ENCODE measurements at regions not wholly inside any gene's neighbourhood (a gene's known extent, or its start where the extent isn't known, plus 50 kb on each side); places are given as distances from the start of the nearest gene placed in this dataset.

GRCh38 chr6:145051661-145052060 lies 683.7 kb downstream of the EPM2A start:
- H2BK15ac ChIP-seq (ENCODE audit: low read depth, low read length): no peak overlapping the region
- no peak overlapping the region for H3T11ph ChIP-seq (ENCODE audit: low read length)
- Mint-ChIP-seq H3K4me1 (0 out of 4 replicates have a peak, but pooled peaks cover 0 to 3% of the 10 kb centered on the region in 2 experiments), H3K9me3 (no peaks in the 10 kb centered on the region), H3K36me3 (ENCODE audit: insufficient read depth in 1 of 3, low read depth in 3 of 3) (no peaks in the 10 kb centered on the region; a peak in 1 of 7 replicates), H3K27ac (no peak overlapping the region; a peak in 1 of 7 replicates), H3K27me3 (ENCODE audit: low read depth) (no peaks in the 10 kb centered on the region), H3K4me3 (no peak overlapping the region)
- H3K23me2 ChIP-seq (ENCODE audit: insufficient read length, low read depth, low read length, poor library complexity, severe bottlenecking): no peaks in the 10 kb centered on the region
- no peak overlapping the region for H3K56ac ChIP-seq (ENCODE audit: insufficient read length, low read depth, low read length)
- no peaks in the 10 kb centered on the region for H3K9me3 ChIP-seq (ENCODE audit: control insufficient read depth, low read depth, low read length)
- no peak overlapping the region for H3K14ac ChIP-seq (ENCODE audit: insufficient read depth, low read length)
- H3K4ac ChIP-seq (ENCODE audit: low read depth, low read length): no peak overlapping the region
- no peak overlapping the region for H2BK5ac ChIP-seq (ENCODE audit: insufficient read length, low read length)
- H2BK12ac ChIP-seq (ENCODE audit: insufficient read length, low read depth, low read length): no peak overlapping the region
- H2AK5ac ChIP-seq (ENCODE audit: insufficient read length, low read length): no peak overlapping the region
- no peak overlapping the region for H2BK120ac ChIP-seq (ENCODE audit: low read depth, low read length, poor library complexity, severe bottlenecking)
- no peak overlapping the region for H3K18ac ChIP-seq (ENCODE audit: insufficient read length, low read depth, low read length)
- no peak overlapping the region for H3K4me2 ChIP-seq (ENCODE audit: insufficient read depth, insufficient read length, low read length)
- H3K27ac ChIP-seq (ENCODE audit: insufficient read length, low read depth, low read length): no peak overlapping the region
- no peaks in the 10 kb centered on the region for H3K4me1 ChIP-seq (ENCODE audit: insufficient read depth, low read length)
- no peaks in the 10 kb centered on the region for H4K20me1 ChIP-seq (ENCODE audit: control insufficient read depth, insufficient read depth, insufficient read length)
- no peaks in the 10 kb centered on the region for H3K79me2 ChIP-seq (ENCODE audit: insufficient read depth, low read length)
- no peak overlapping the region for H4K91ac ChIP-seq (ENCODE audit: insufficient read length, low read depth, low read length)
- no peak for DNase-seq
- TF ChIP-seq CTCF (conservative IDR thresholded peaks at IDR 0.05): no peak
- no peak overlapping the region for H3K23ac ChIP-seq (ENCODE audit: insufficient read length, low read depth, low read length)
- H3K9ac ChIP-seq (ENCODE audit: extremely low read depth, insufficient read length, low read length): no peak overlapping the region
- no peak overlapping the region for H4K8ac ChIP-seq (replicated peaks; ENCODE audit: insufficient read length, low read depth, low read length)
- H2BK20ac ChIP-seq (ENCODE audit: low read depth, low read length, poor library complexity, severe bottlenecking): no peak overlapping the region
- no peaks in the 10 kb centered on the region for H3K79me1 ChIP-seq (ENCODE audit: insufficient read depth, low read depth, low read length, poor library complexity, severe bottlenecking)
- H4K5ac ChIP-seq (ENCODE audit: insufficient read length, low read depth, low read length): no peak overlapping the region
- no peaks in the 10 kb centered on the region for H3K27me3 ChIP-seq (ENCODE audit: insufficient read depth, low read length)
- no CpG with 5 or more reads among the region's 2 CpGs for WGBS (ENCODE audit: extremely low coverage, insufficient read length, low lambda C conversion rate)
- H2AFZ ChIP-seq (ENCODE audit: low read length): no peak overlapping the region

All from H9 (cell line).